Stimulated activated CD8-positive, alpha-beta memory T cell treated with anti-CD3 and anti-CD28 coated beads, Interleukin-4, amount 100 ng/mL, for 4 hours (primary cell): ENCODE measurements at regions not wholly inside any gene's neighbourhood (a gene's known extent, or its start where the extent isn't known, plus 50 kb on each side); places are given as distances from the start of the nearest gene placed in this dataset.

Source experiments
- DNase-seq, 2 donors: peaks; one replicate each; pipeline ENCODE4 v3.0.0-alpha.2; 2020; ENCODE audit warnings: low read depth in 2 of 2, low spot score in 1 of 2

- no peak for DNase-seq
Observed at GRCh38 chr15:62824111-62825015, 218.2 kb upstream of the TPM1 start.

GRCh38 chr15:62825191-62825590 lies 217.4 kb upstream of the TPM1 start:
- DNase-seq: no peak

GRCh38 chr15:62826561-62826960 lies 216.0 kb upstream of the TPM1 start:
- no peak for DNase-seq

- DNase-seq: no peak
Observed at GRCh38 chr15:62828364-62828763, 214.2 kb upstream of the TPM1 start.

- no peak for DNase-seq
Observed at GRCh38 chr15:62832231-62832630, 210.3 kb upstream of the TPM1 start.

GRCh38 chr15:62833646-62834045 lies 208.9 kb upstream of the TPM1 start:
- no peak for DNase-seq

GRCh38 chr15:62834686-62835329 lies 207.7 kb upstream of the TPM1 start:
- no peak for DNase-seq

GRCh38 chr15:62835351-62835750 lies 207.2 kb upstream of the TPM1 start:
- no peak for DNase-seq

- DNase-seq: no peak
Observed at GRCh38 chr15:62835762-62836161, 206.8 kb upstream of the TPM1 start.

- DNase-seq: no peak
Observed at GRCh38 chr15:62840526-62841268, 201.8 kb upstream of the TPM1 start.

- no peak for DNase-seq
Observed at GRCh38 chr15:62841269-62841628, 201.3 kb upstream of the TPM1 start.

GRCh38 chr15:62841891-62842559 lies 200.5 kb upstream of the TPM1 start:
- DNase-seq: no peak

GRCh38 chr15:62843311-62843710 lies 199.2 kb upstream of the TPM1 start:
- DNase-seq: no peak

- no peak for DNase-seq
Observed at GRCh38 chr15:62844564-62845240, 197.8 kb upstream of the TPM1 start.

GRCh38 chr15:62845241-62846126 lies 197.1 kb upstream of the TPM1 start:
- no peak for DNase-seq

GRCh38 chr15:62846131-62846804 lies 196.3 kb upstream of the TPM1 start:
- DNase-seq: no peak

- DNase-seq: no peak
Observed at GRCh38 chr15:62846805-62847495, 195.6 kb upstream of the TPM1 start.

- DNase-seq: no peak
Observed at GRCh38 chr15:62847900-62848489, 194.6 kb upstream of the TPM1 start.
